Dendritic cell treated with granulocyte-macrophage colony-stimulating factor and Interleukin-4, amounts not matched to agents 40 ng/mL and 50 ng/mL, for 4 days (primary cell): ENCODE measurements at regions not wholly inside any gene's neighbourhood (a gene's known extent, or its start where the extent isn't known, plus 50 kb on each side); places are given as distances from the start of the nearest gene placed in this dataset.
"Not testable (repeated sequence)": the region's sequence is repeated elsewhere in the genome, so short reads cannot be mapped to it uniquely, and the experiment has no call there.

Source experiments
- H3K27ac Mint-ChIP-seq: one replicate; pipeline ENCODE4 v1.8.0; 2022; ENCODE audit warnings: mild to moderate bottlenecking, mixed read lengths
- H3K27me3 Mint-ChIP-seq: one replicate; pipeline ENCODE4 v1.8.0; 2022; ENCODE audit warnings: mild to moderate bottlenecking, mixed read lengths
- H3K36me3 Mint-ChIP-seq: one replicate; pipeline ENCODE4 v1.8.0; 2022; ENCODE audit warnings: low read depth, mixed read lengths
- H3K4me1 Mint-ChIP-seq: one replicate; pipeline ENCODE4 v1.8.0; 2022; ENCODE audit warnings: low read depth, mixed read lengths
- H3K4me3 Mint-ChIP-seq: one replicate; pipeline ENCODE4 v1.8.0; 2022; ENCODE audit warnings: mild to moderate bottlenecking, moderate library complexity, mixed read lengths
- H3K9me3 Mint-ChIP-seq: one replicate; pipeline ENCODE4 v1.8.0; 2022; ENCODE audit warnings: mixed read lengths
- intact Hi-C: fragments of 100-400 bp; cut with micrococcal nuclease; formaldehyde crosslinking; loops from one replicate; pipeline ENCODE4 v1.15.0; 2022

- Mint-ChIP-seq H3K4me3 (no peak overlapping the region), H3K9me3 (no peaks in the 10 kb centered on the region), H3K36me3 (no peaks in the 10 kb centered on the region), H3K27me3 (peaks cover 7% of the 10 kb centered on the region), H3K27ac (no peak overlapping the region), H3K4me1 (peaks cover 9% of the 10 kb centered on the region)
- intact Hi-C loops: no loop called here
These were observed 96.0 kb upstream of the IGLL5 start for GRCh38 chr22:22791438-22792181.

GRCh38 chr22:22792205-22792786 lies 95.3 kb upstream of the IGLL5 start:
- H3K9me3 Mint-ChIP-seq, intact Hi-C loops, H3K36me3 Mint-ChIP-seq, H3K27me3 Mint-ChIP-seq, H3K27ac Mint-ChIP-seq, H3K4me1 Mint-ChIP-seq, H3K4me3 Mint-ChIP-seq: not testable (repeated sequence)

GRCh38 chr22:22795639-22796038 lies 92.0 kb upstream of the IGLL5 start:
- H3K27me3 Mint-ChIP-seq, H3K36me3 Mint-ChIP-seq, H3K27ac Mint-ChIP-seq, H3K4me1 Mint-ChIP-seq, H3K4me3 Mint-ChIP-seq, H3K9me3 Mint-ChIP-seq, intact Hi-C loops: not testable (repeated sequence)

GRCh38 chr22:22796724-22797123 lies 90.9 kb upstream of the IGLL5 start:
- intact Hi-C loops: no loop called here
- no peak overlapping the region for H3K27ac Mint-ChIP-seq
- H3K36me3 Mint-ChIP-seq: no peaks in the 10 kb centered on the region
- H3K27me3 Mint-ChIP-seq: peaks cover 4% of the 10 kb centered on the region
- no peaks in the 10 kb centered on the region for H3K9me3 Mint-ChIP-seq
- no peak overlapping the region for H3K4me3 Mint-ChIP-seq
- no peaks in the 10 kb centered on the region for H3K4me1 Mint-ChIP-seq

- Mint-ChIP-seq H3K27ac (no peak overlapping the region), H3K9me3 (no peaks in the 10 kb centered on the region), H3K4me1 (no peaks in the 10 kb centered on the region), H3K4me3 (no peak overlapping the region), H3K36me3 (no peaks in the 10 kb centered on the region), H3K27me3 (no peaks in the 10 kb centered on the region)
- intact Hi-C loops: no loop called here
These were observed 89.4 kb upstream of the IGLL5 start for GRCh38 chr22:22798232-22798616.

- Mint-ChIP-seq H3K4me3 (no peak overlapping the region), H3K4me1 (no peaks in the 10 kb centered on the region), H3K36me3 (no peaks in the 10 kb centered on the region), H3K27ac (no peak overlapping the region), H3K9me3 (no peaks in the 10 kb centered on the region), H3K27me3 (no peaks in the 10 kb centered on the region)
- intact Hi-C loops: no loop called here
These were observed 88.9 kb upstream of the IGLL5 start for GRCh38 chr22:22798716-22799115.

GRCh38 chr22:22799561-22799960 lies 88.1 kb upstream of the IGLL5 start:
- Mint-ChIP-seq H3K36me3 (no peaks in the 10 kb centered on the region), H3K4me3 (no peak overlapping the region), H3K27me3 (no peaks in the 10 kb centered on the region), H3K9me3 (no peaks in the 10 kb centered on the region), H3K4me1 (no peaks in the 10 kb centered on the region), H3K27ac (no peak overlapping the region)
- intact Hi-C loops: no loop called here

- no peak overlapping the region for H3K27ac Mint-ChIP-seq
- intact Hi-C loops: no loop called here
These were observed 86.9 kb upstream of the IGLL5 start for GRCh38 chr22:22800716-22801115.

GRCh38 chr22:22802339-22802970 lies 85.2 kb upstream of the IGLL5 start:
- no peaks in the 10 kb centered on the region for H3K9me3 Mint-ChIP-seq
- H3K4me1 Mint-ChIP-seq: no peaks in the 10 kb centered on the region
- H3K4me3 Mint-ChIP-seq: no peak overlapping the region
- intact Hi-C loops: loop anchor here (1.0 kb wide), 1 partner anchor 154 kb away; no protein-coding TSS in a partner anchor
- H3K27ac Mint-ChIP-seq: no peak overlapping the region
- no peaks in the 10 kb centered on the region for H3K27me3 Mint-ChIP-seq
- no peaks in the 10 kb centered on the region for H3K36me3 Mint-ChIP-seq

More at GRCh38 chr22:22800716-22801115, 86.9 kb upstream of the IGLL5 start:
- Mint-ChIP-seq H3K9me3 (no peaks in the 10 kb centered on the region), H3K36me3 (no peaks in the 10 kb centered on the region), H3K4me1 (no peaks in the 10 kb centered on the region), H3K4me3 (no peak overlapping the region), H3K27me3 (no peaks in the 10 kb centered on the region)

GRCh38 chr22:22803285-22803853 lies 84.2 kb upstream of the IGLL5 start:
- intact Hi-C loops: no loop called here
- H3K27me3 Mint-ChIP-seq: no peaks in the 10 kb centered on the region
- no peaks in the 10 kb centered on the region for H3K4me1 Mint-ChIP-seq
- H3K27ac Mint-ChIP-seq: no peak overlapping the region
- H3K36me3 Mint-ChIP-seq: no peaks in the 10 kb centered on the region
- no peak overlapping the region for H3K4me3 Mint-ChIP-seq
- no peaks in the 10 kb centered on the region for H3K9me3 Mint-ChIP-seq

GRCh38 chr22:22810018-22810427 lies 77.6 kb upstream of the IGLL5 start:
- H3K36me3 Mint-ChIP-seq: no peaks in the 10 kb centered on the region
- no peak overlapping the region for H3K4me3 Mint-ChIP-seq
- H3K27me3 Mint-ChIP-seq: no peaks in the 10 kb centered on the region
- intact Hi-C loops: loop anchor here (2.0 kb wide), 1 partner anchor 67 kb away; no protein-coding TSS in a partner anchor
- no peaks in the 10 kb centered on the region for H3K9me3 Mint-ChIP-seq
- peaks cover 24% of the 10 kb centered on the region for H3K4me1 Mint-ChIP-seq
- H3K27ac Mint-ChIP-seq: no peak overlapping the region

- intact Hi-C loops: loop anchor here (2.0 kb wide), 1 partner anchor 66 kb away; no protein-coding TSS in a partner anchor
- Mint-ChIP-seq H3K27me3 (no peaks in the 10 kb centered on the region), H3K4me1 (peaks cover 29% of the 10 kb centered on the region), H3K9me3 (no peaks in the 10 kb centered on the region), H3K36me3 (no peaks in the 10 kb centered on the region), H3K27ac (no peak overlapping the region), H3K4me3 (no peak overlapping the region)
These were observed 77.1 kb upstream of the IGLL5 start for GRCh38 chr22:22810471-22810870.

GRCh38 chr22:22811016-22812009 lies 76.3 kb upstream of the IGLL5 start:
- peaks cover 37% of the 10 kb centered on the region for H3K4me1 Mint-ChIP-seq
- intact Hi-C loops: loop anchor here (2.0 kb wide), 1 partner anchor 65 kb away; no protein-coding TSS in a partner anchor
- no peaks in the 10 kb centered on the region for H3K27me3 Mint-ChIP-seq
- H3K27ac Mint-ChIP-seq: no peak overlapping the region
- H3K36me3 Mint-ChIP-seq: no peaks in the 10 kb centered on the region
- H3K4me3 Mint-ChIP-seq: no peak overlapping the region
- no peaks in the 10 kb centered on the region for H3K9me3 Mint-ChIP-seq
